Vagina (tissue), 2 donors: ENCODE measurements at regions not wholly inside any gene's neighbourhood (a gene's known extent, or its start where the extent isn't known, plus 50 kb on each side); places are given as distances from the start of the nearest gene placed in this dataset.

ENCODE experiments used
- DNase-seq, 2 donors: peaks; one replicate each; pipeline ENCODE4 v3.0.0-alpha.2; 2017; ENCODE audit errors: extremely low spot score in 2 of 2
- H3K27ac ChIP-seq: fragments of 200-600 bp; sonication (generic); one replicate; pipeline ENCODE4 v1.5.1; 2019
- H3K27me3 ChIP-seq: fragments of 200-600 bp; sonication (generic); one replicate; pipeline ENCODE4 v1.5.1; 2019
- H3K36me3 ChIP-seq, 2 donors: fragments of 200-600 bp; sonication (generic); one replicate each; pipeline ENCODE4 v1.5.1; 2017 to 2019
- H3K4me1 ChIP-seq: fragments of 200-600 bp; sonication (generic); one replicate; pipeline ENCODE4 v1.5.1; 2019
- H3K4me3 ChIP-seq, 2 donors: fragments of 200-600 bp; sonication (generic); 1 replicate in 1 of 2; 2 replicates in 1 of 2; pipeline ENCODE4 v1.5.1; 2016 to 2019
- H3K9me3 ChIP-seq: fragments of 200-600 bp; sonication (generic); one replicate; pipeline ENCODE4 v1.5.1; 2019
- POLR2A ChIP-seq, 2 donors: fragments of 450-650 bp; IDR thresholded peaks; one replicate each; pipeline ENCODE4 v1.6.1; 2017; ENCODE audit warnings: antibody characterized with exemption in 2 of 2, mild to moderate bottlenecking in 2 of 2, moderate library complexity in 2 of 2
- POLR2AphosphoS5 ChIP-seq, 2 donors: sonication (generic); formaldehyde crosslinking; IDR thresholded peaks; one replicate each; pipeline ENCODE4 v1.9.0; 2017; ENCODE audit warnings: antibody characterized with exemption in 2 of 2, mild to moderate bottlenecking in 2 of 2, low read depth in 1 of 2; ENCODE audit not compliant: insufficient read depth in 1 of 2
- intact Hi-C: fragments of 100-400 bp; cut with DNase I; formaldehyde crosslinking; loops from one replicate; pipeline ENCODE4 v1.15.1; 2023
- TF ChIP-seq, protein P1 (sequence below), 3 experiments: fragments of 450-650 bp in 2 of 3; fragments of 200-600 bp in 1 of 3; sonication (generic) in 1 of 3; IDR thresholded peaks; one replicate each; pipeline ENCODE4 v1.5.1; 2017 to 2019; ENCODE audit warnings: antibody characterized with exemption in 3 of 3, mild to moderate bottlenecking in 2 of 3, moderate library complexity in 2 of 3

DNA sequence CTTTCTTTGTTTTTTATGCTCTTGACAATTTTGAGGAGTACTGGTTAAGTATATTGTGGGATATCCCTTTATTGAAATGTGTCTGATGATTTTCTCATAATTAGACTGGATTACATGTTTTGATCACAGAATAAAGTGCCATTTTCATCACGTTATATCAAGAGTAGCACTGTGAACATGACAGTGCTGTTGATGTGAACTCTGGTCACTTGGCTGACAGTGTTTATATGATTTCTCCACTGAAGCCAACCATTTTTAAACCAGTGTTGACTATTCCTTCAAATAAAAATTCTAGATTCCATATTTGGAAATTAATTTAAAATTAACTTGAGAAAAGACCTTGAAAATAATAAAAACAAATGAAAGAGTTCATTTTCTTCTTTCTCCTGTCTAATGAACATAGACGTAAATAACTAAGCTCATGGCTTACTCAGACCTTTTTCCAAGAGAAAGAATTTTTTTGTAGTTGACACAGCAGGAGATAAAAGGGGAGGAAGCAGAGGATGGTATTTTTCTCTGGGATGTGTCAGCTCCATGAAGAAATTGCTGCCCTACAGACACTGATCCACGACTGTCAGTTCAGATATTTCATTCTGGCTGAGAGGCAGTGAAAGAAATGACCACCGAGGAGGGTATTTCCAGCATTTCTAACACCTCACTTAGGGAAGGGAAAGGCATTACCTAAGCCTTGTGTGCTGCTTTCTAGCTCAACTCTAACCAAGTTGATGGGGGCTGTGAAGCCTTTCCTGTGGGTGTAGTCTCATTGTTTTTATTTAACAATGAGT lies 150.9 kb upstream of the ANK2 start:
- H3K36me3 ChIP-seq = no peaks in the 10 kb centered on the region
- H3K4me3 ChIP-seq = no peak overlapping the region
- intact Hi-C loops = no loop called here
- H3K9me3 ChIP-seq = no peaks in the 10 kb centered on the region
- no peak overlapping the region for H3K27ac ChIP-seq
- no peaks in the 10 kb centered on the region for H3K4me1 ChIP-seq
- no peak for DNase-seq
- no peak for TF ChIP-seq POLR2AphosphoS5 (IDR thresholded peaks at IDR 0.05; ENCODE audit: insufficient read depth in 1 of 2, low read depth in 1 of 2)
- no peak for TF ChIP-seq POLR2A (IDR thresholded peaks at IDR 0.05)
- TF ChIP-seq, protein P1, sequence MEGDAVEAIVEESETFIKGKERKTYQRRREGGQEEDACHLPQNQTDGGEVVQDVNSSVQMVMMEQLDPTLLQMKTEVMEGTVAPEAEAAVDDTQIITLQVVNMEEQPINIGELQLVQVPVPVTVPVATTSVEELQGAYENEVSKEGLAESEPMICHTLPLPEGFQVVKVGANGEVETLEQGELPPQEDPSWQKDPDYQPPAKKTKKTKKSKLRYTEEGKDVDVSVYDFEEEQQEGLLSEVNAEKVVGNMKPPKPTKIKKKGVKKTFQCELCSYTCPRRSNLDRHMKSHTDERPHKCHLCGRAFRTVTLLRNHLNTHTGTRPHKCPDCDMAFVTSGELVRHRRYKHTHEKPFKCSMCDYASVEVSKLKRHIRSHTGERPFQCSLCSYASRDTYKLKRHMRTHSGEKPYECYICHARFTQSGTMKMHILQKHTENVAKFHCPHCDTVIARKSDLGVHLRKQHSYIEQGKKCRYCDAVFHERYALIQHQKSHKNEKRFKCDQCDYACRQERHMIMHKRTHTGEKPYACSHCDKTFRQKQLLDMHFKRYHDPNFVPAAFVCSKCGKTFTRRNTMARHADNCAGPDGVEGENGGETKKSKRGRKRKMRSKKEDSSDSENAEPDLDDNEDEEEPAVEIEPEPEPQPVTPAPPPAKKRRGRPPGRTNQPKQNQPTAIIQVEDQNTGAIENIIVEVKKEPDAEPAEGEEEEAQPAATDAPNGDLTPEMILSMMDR (IDR thresholded peaks at IDR 0.05) = no peak
- no peaks in the 10 kb centered on the region for H3K27me3 ChIP-seq

DNA sequence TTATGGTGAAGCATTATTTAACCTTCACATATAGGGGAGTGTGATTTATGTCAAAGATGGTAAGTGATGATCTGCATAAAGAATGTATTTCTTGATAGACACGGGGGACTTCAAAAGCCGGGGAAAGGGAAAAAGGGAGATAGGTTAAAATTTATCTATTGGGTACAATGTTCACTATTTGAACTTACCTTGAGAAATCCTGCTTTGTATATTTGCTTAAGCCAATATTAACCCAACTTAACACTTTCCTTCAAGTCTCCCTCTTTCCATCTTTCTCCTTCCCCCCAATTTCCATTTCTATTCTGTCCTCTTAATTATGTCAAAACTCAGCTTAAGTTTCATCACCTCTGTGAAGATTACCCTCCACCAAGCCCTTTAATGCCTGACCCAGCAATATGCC lies 149.0 kb upstream of the ANK2 start:
- H3K36me3 ChIP-seq = no peaks in the 10 kb centered on the region
- H3K27ac ChIP-seq = no peak overlapping the region
- no peak overlapping the region for H3K4me3 ChIP-seq
- intact Hi-C loops = no loop called here
- H3K27me3 ChIP-seq = no peaks in the 10 kb centered on the region
- DNase-seq = no peak
- H3K4me1 ChIP-seq = no peaks in the 10 kb centered on the region
- TF ChIP-seq POLR2A (IDR thresholded peaks at IDR 0.05) (no peak), POLR2AphosphoS5 (IDR thresholded peaks at IDR 0.05; ENCODE audit: insufficient read depth in 1 of 2, low read depth in 1 of 2) (no peak)
- TF ChIP-seq, protein P1 (IDR thresholded peaks at IDR 0.05) = no peak
- no peaks in the 10 kb centered on the region for H3K9me3 ChIP-seq

DNA sequence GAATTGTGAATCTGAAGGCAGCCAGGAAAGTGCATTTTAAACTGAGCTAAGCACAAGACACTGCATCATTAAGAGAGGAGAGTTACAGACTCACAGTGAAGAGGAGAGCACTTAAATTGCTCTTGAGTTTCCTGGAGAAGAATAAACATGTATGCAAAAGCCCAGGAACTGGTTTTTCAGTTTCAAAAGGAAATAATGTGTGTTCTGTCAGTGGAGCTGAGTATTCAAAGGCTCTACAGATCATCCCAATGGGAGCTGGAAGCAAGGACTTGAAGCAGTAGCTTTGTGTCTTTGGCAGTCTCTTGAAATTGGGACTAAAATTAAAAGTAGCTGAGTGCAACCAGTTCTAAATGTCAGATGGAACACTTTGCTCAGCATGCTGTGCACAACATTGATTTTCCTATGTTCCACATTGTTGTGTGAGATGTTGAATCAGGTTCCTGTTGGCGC lies 147.5 kb upstream of the ANK2 start:
- Histone ChIP-seq H3K27me3 (no peaks in the 10 kb centered on the region), H3K4me3 (no peak overlapping the region), H3K27ac (no peak overlapping the region), H3K9me3 (no peaks in the 10 kb centered on the region), H3K36me3 (no peaks in the 10 kb centered on the region), H3K4me1 (no peaks in the 10 kb centered on the region)
- intact Hi-C loops = no loop called here
- TF ChIP-seq, protein P1 (IDR thresholded peaks at IDR 0.05) = no peak
- TF ChIP-seq POLR2A (IDR thresholded peaks at IDR 0.05) = no peak
- no peak for DNase-seq

DNA sequence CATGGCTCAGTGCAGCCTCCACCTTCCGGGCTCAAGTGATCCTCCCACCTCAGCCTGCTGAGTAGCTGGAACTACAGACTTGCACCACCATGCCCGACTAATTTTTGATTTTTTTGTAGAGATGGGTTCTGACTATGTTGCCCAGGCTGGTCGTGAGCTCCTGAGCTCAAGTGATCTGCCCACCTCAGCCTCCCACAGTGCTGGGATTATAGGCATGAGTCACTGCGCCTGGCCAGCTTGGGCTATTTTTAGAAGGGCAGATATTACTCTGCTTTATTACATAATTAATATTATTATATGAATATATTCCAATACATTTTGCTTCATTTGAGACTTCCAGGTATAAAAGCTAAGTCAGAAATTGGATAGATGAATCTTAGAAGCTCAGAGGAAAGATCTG lies 143.7 kb upstream of the ANK2 start:
- Histone ChIP-seq H3K27me3 (no peaks in the 10 kb centered on the region), H3K9me3 (no peaks in the 10 kb centered on the region), H3K36me3 (no peaks in the 10 kb centered on the region), H3K27ac (no peak overlapping the region), H3K4me1 (no peaks in the 10 kb centered on the region), H3K4me3 (no peak overlapping the region)
- no peak for DNase-seq
- intact Hi-C loops = no loop called here
- TF ChIP-seq POLR2AphosphoS5 (IDR thresholded peaks at IDR 0.05; ENCODE audit: insufficient read depth in 1 of 2, low read depth in 1 of 2) = no peak
- TF ChIP-seq, protein P1 (IDR thresholded peaks at IDR 0.05) = no peak
- no peak for TF ChIP-seq POLR2A (IDR thresholded peaks at IDR 0.05)

DNA sequence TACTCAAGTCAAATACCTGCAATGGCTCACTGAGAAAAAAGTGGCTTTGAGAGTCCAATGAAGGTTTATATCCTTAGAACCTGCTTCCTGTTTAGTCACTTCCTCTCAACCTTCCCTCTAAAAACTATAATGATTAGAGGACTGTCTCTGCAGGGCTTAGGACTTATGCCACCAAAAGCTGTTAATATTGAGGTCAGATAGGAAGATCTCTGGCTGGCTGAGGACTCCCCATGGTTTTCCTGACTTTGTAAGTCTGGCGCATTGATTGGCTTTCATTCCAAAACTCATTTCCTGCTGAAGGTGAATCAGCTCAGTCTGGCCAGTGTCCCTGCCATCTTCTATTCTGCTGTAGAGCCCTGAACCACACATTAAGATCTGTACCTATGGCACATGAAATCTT lies 140.9 kb upstream of the ANK2 start:
- DNase-seq = no peak
- Histone ChIP-seq H3K4me1 (no peaks in the 10 kb centered on the region), H3K27me3 (no peaks in the 10 kb centered on the region), H3K36me3 (no peaks in the 10 kb centered on the region), H3K9me3 (no peaks in the 10 kb centered on the region), H3K4me3 (no peak overlapping the region), H3K27ac (no peak overlapping the region)
- intact Hi-C loops = no loop called here
- no peak for TF ChIP-seq POLR2AphosphoS5 (IDR thresholded peaks at IDR 0.05; ENCODE audit: insufficient read depth in 1 of 2, low read depth in 1 of 2)
- no peak for TF ChIP-seq POLR2A (IDR thresholded peaks at IDR 0.05)
